ENCODE measurements at regions not wholly inside any gene's neighbourhood (a gene's known extent, or its start where the extent isn't known, plus 50 kb on each side); places are given as distances from the start of the nearest gene placed in this dataset.

DNA sequence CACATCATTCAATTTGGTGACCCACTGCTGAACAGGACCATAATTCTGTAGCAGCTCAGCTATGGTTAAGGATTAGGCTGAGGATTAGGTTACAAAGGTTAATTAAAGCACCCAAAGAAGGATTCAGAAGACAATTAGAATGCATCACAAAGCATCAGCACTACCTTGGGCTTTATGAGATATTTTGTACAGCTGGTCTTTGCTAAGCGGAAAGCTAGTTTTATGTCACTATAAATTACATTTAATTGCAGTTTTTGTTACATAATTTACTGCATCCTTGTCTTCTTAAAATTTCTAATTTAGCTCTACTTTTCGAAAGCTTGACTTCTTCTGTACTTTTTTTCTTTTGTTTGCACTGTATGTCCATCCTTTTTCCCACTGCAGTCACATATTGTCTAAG is 711.5 kb downstream of the RPS29 start:
- no peak for DNase-seq
- H3K27ac Mint-ChIP-seq (ENCODE audit: unreplicated experiment), result no peak overlapping the region
- no peaks in the 10 kb centered on the region for H3K4me1 Mint-ChIP-seq (ENCODE audit: low read depth, unreplicated experiment)
- H3K27me3 Mint-ChIP-seq (ENCODE audit: unreplicated experiment), result no peaks in the 10 kb centered on the region
- H3K9me3 Mint-ChIP-seq (ENCODE audit: unreplicated experiment), result no peaks in the 10 kb centered on the region
- TF ChIP-seq, protein P1, sequence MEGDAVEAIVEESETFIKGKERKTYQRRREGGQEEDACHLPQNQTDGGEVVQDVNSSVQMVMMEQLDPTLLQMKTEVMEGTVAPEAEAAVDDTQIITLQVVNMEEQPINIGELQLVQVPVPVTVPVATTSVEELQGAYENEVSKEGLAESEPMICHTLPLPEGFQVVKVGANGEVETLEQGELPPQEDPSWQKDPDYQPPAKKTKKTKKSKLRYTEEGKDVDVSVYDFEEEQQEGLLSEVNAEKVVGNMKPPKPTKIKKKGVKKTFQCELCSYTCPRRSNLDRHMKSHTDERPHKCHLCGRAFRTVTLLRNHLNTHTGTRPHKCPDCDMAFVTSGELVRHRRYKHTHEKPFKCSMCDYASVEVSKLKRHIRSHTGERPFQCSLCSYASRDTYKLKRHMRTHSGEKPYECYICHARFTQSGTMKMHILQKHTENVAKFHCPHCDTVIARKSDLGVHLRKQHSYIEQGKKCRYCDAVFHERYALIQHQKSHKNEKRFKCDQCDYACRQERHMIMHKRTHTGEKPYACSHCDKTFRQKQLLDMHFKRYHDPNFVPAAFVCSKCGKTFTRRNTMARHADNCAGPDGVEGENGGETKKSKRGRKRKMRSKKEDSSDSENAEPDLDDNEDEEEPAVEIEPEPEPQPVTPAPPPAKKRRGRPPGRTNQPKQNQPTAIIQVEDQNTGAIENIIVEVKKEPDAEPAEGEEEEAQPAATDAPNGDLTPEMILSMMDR (IDR thresholded peaks at IDR 0.05; ENCODE audit: partially characterized antibody, unreplicated experiment), result no peak
- no peaks in the 10 kb centered on the region for H3K36me3 Mint-ChIP-seq (ENCODE audit: unreplicated experiment)
- no peak overlapping the region for H3K4me3 Mint-ChIP-seq (ENCODE audit: unreplicated experiment)

DNA sequence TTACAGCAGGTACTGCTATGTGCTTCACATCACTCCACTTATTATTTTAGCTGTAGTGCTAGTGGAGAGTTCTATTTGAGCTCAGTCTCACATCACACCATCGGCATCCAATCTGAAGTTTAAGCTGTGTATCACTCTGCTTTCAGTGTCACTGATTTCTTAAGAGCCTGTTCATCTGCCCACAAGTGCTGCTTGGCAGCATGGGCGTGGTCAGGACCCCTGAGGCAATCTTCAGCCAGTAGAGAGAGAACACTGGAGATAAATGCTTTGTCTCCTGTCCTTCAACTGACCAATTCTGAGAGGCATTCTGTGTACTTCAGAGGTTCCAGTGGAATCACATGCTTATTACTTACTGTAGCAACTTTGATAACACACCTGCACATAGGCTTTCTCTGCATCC is 728.8 kb downstream of the RPS29 start:
- H3K9me3 Mint-ChIP-seq (ENCODE audit: unreplicated experiment), result no peaks in the 10 kb centered on the region
- H3K36me3 Mint-ChIP-seq (ENCODE audit: unreplicated experiment), result no peaks in the 10 kb centered on the region
- no peak overlapping the region for H3K4me3 Mint-ChIP-seq (ENCODE audit: unreplicated experiment)
- H3K27me3 Mint-ChIP-seq (ENCODE audit: unreplicated experiment), result peaks cover 2% of the 10 kb centered on the region
- H3K27ac Mint-ChIP-seq (ENCODE audit: unreplicated experiment), result no peak overlapping the region
- TF ChIP-seq, protein P1 (IDR thresholded peaks at IDR 0.05; ENCODE audit: partially characterized antibody, unreplicated experiment), result no peak
- H3K4me1 Mint-ChIP-seq (ENCODE audit: low read depth, unreplicated experiment), result peaks cover 2% of the 10 kb centered on the region
- DNase-seq, result no peak

DNA sequence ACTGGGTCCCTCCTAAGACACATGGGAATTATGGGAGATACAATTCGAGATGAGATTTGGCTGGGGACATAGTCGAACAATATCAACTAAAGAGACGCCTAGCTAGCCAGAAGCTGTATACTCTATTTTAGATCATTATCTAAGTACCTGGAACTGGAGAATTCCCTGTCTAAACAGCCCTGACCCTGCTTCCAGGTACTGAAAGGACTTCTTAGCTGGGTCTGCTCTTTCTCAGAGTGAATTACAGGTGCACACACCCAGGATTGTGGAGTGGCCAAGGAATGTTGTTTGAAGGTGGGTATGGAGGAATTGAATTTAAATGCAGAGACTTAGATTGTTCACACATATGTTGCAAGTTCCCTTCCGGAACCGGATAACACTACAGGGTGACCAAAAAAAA is 733.0 kb downstream of the RPS29 start:
- Mint-ChIP-seq H3K4me1 (ENCODE audit: low read depth, unreplicated experiment) (peaks cover 2% of the 10 kb centered on the region), H3K36me3 (ENCODE audit: unreplicated experiment) (no peaks in the 10 kb centered on the region), H3K4me3 (ENCODE audit: unreplicated experiment) (no peak overlapping the region), H3K27ac (ENCODE audit: unreplicated experiment) (no peak overlapping the region), H3K9me3 (ENCODE audit: unreplicated experiment) (no peaks in the 10 kb centered on the region), H3K27me3 (ENCODE audit: unreplicated experiment) (peaks cover 2% of the 10 kb centered on the region)
- TF ChIP-seq, protein P1 (IDR thresholded peaks at IDR 0.05; ENCODE audit: partially characterized antibody, unreplicated experiment), result no peak
- DNase-seq, result no peak

DNA sequence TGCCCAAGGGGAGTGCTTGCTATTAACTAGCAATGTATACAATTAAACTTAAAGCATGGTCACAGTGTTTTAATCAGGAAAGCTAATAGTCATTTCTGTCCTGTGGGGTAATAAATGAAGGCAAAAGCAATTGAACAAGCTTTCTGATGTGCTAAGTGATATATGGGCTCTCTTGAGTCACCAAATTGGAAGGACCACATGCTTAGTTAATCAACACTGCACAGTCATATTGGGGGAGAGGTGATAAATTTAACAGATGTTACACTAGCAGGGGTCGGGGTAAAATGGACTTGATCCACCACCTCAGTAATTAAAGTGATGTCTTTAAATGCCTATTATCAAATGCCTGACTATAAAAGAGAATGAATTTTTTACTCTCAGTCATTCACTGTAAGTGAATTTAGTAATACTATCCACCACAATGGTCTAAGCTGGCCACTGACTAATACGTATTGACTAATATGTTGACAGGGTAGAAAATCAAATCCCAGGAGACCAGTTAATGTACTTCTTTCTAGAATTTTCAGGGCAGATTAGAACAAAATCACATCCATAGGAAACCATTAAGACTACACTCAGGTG is 736.3 kb downstream of the RPS29 start:
- Mint-ChIP-seq H3K9me3 (ENCODE audit: unreplicated experiment) (no peaks in the 10 kb centered on the region), H3K27me3 (ENCODE audit: unreplicated experiment) (no peaks in the 10 kb centered on the region), H3K27ac (ENCODE audit: unreplicated experiment) (no peak overlapping the region), H3K4me1 (ENCODE audit: low read depth, unreplicated experiment) (no peaks in the 10 kb centered on the region), H3K36me3 (ENCODE audit: unreplicated experiment) (no peaks in the 10 kb centered on the region), H3K4me3 (ENCODE audit: unreplicated experiment) (no peak overlapping the region)
- no peak for DNase-seq
- TF ChIP-seq, protein P1 (IDR thresholded peaks at IDR 0.05; ENCODE audit: partially characterized antibody, unreplicated experiment), result no peak

DNA sequence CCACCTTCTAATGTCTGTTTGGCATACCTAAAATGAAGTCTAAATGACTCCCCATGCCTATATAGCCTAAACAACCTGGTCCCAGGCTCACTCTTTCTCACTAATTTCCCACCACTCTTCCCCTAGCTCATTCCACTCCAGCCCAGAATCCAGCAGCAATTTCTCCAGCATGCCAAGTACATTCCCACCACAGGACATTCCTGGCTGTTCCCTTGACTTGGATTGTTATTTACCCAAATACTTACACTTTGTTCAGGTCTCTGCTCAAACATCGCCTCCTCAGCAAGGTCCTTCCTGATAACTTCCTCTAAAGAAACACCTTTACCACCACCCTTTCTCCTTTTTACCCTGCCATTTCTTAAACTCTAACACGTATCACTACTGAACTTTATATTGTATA is 743.4 kb downstream of the RPS29 start:
- Mint-ChIP-seq H3K27ac (ENCODE audit: unreplicated experiment) (no peak overlapping the region), H3K4me1 (ENCODE audit: low read depth, unreplicated experiment) (no peaks in the 10 kb centered on the region), H3K36me3 (ENCODE audit: unreplicated experiment) (no peaks in the 10 kb centered on the region), H3K27me3 (ENCODE audit: unreplicated experiment) (no peaks in the 10 kb centered on the region), H3K9me3 (ENCODE audit: unreplicated experiment) (no peaks in the 10 kb centered on the region), H3K4me3 (ENCODE audit: unreplicated experiment) (no peak overlapping the region)
- TF ChIP-seq, protein P1 (IDR thresholded peaks at IDR 0.05; ENCODE audit: partially characterized antibody, unreplicated experiment), result no peak
- DNase-seq, result no peak

All from glutamatergic neuron (in vitro differentiated cells).